ENCODE measurements at regions not wholly inside any gene's neighbourhood (a gene's known extent, or its start where the extent isn't known, plus 50 kb on each side); places are given as distances from the start of the nearest gene placed in this dataset.

DNA sequence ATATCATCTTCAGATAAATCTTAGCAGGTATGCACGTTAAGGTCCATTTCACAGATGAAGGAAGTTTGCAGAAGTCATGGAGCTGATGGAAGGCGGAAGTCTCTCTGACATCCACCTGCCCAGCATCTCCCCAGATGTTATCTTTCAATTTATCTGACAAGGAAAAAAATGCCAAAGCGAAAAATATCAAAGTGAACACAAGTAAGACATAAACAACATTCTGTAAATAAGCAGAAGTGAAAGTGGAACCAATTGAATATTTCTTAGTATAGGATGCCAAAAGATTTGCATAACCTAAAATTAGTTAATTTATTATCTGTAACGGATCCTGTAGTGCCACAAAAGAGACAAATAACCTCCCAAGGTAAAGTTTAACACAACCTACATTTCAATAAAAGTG is 73.6 kb upstream of the NEBL start:
- TF ChIP-seq POLR2AphosphoS5 (IDR thresholded peaks at IDR 0.05; ENCODE audit: low read depth, low read length) (no peak), POLR2A (IDR thresholded peaks at IDR 0.05; ENCODE audit: low read depth, low read length) (no peak)
